Uterus (tissue), 2 donors: ENCODE measurements at regions not wholly inside any gene's neighbourhood (a gene's known extent, or its start where the extent isn't known, plus 50 kb on each side); places are given as distances from the start of the nearest gene placed in this dataset.

Experiments used
- CTCF ChIP-seq, 4 experiments: fragments of 200-600 bp in 2 of 4; fragments of 450-650 bp in 2 of 4; sonication (generic) in 2 of 4; IDR thresholded peaks; one replicate each; pipeline ENCODE4 v1.5.1; 2016 to 2019; ENCODE audit warnings: antibody characterized with exemption in 4 of 4, mild to moderate bottlenecking in 2 of 4, moderate library complexity in 1 of 4
- POLR2A ChIP-seq, 2 donors: fragments of 450-650 bp; IDR thresholded peaks; one replicate each; pipeline ENCODE4 v1.6.1; 2016; ENCODE audit warnings: antibody characterized with exemption in 2 of 2, mild to moderate bottlenecking in 1 of 2, moderate library complexity in 1 of 2

- TF ChIP-seq POLR2A (IDR thresholded peaks at IDR 0.05): no peak
- TF ChIP-seq CTCF (IDR thresholded peaks at IDR 0.05): no peak
Measured at GRCh38 chr1:56120021-56120420, 459.3 kb downstream of the PLPP3 start.
